GM21786 (cell line): ENCODE measurements at regions not wholly inside any gene's neighbourhood (a gene's known extent, or its start where the extent isn't known, plus 50 kb on each side); places are given as distances from the start of the nearest gene placed in this dataset.

Source experiments
- ATAC-seq: cut with Tn5 transposase; IDR thresholded peaks from one replicate; pipeline ENCODE4 v1.9.1; 2021; ENCODE audit not compliant: unreplicated experiment

DNA sequence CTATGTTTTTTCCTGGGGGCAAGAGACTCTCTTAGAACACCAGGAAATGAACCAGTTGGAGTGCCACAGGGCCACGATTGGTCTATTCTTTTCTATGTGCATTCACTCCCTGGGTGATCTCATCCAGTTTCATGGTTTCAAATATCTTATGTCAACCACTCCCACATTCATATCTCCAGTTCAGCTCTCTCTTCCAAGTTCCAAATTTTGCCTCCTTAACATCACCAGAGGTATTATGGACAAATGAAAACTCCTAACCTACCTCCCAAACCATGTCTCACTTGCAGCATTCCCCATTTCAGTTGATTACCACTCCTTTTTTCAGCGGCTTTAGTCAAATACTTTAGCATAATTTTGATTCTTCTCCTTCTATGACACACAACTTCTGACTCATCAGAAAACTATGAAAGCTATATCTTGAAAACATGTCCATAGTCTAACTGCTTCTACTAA is 203.1 kb upstream of the SEMA6D start:
- ATAC-seq: no peak

DNA sequence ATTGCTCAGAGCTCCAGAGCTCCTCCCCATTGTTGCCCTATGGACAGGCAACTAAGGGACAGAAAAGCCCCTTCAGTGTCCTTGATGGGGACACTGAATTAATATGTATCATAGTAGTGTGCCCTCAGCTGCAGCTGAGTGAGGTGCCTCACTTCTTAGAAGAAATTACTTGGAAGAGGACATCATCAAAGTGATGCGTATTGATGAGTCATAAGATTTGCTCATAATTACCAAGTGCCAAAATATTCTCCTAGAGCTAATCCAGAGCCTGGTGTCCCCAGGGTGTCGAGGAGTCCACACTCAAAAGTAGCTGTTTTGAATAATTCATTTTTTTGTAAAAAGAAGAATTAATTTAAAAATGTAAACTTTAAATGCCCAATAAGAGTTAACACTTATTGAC is 200.7 kb upstream of the SEMA6D start:
- ATAC-seq: no peak

DNA sequence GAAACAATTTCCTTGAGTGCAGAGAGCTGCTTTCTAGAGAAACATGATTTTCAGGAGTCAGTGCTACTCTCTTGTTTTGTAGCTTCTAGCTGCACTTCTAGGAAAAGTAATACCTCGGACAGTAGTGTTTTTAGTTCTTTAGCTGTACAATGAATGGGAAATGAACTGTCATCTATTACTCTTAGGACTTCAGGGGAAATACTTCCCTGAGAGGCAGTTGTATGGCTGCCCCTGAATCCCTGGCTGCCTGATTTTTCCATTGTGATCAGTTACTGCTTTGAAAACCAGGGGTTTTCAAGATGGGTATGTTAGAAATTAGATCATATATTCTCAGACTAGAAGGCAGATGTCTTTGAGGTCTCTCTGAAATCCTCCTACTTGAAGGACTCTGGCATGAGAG is 200.3 kb upstream of the SEMA6D start:
- no peak for ATAC-seq

DNA sequence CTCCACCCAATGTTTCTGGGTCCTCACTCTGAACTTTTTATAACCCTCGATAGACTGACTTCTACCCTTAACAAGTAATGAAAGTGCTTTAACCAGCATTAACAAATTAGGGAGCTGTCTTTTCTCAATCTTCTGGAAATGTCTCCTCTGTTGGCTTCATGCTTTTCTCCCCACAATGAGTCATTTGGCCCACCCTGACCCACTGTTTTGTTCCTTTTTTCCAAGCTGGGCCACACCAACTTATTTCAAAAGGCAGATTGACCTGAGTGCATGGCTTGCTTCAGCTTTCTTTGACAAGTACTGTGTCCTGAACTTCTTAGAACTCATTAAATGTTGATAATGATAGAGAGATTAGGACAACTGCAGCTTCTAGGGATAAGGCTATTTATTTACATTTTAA is 199.6 kb upstream of the SEMA6D start:
- no peak for ATAC-seq

DNA sequence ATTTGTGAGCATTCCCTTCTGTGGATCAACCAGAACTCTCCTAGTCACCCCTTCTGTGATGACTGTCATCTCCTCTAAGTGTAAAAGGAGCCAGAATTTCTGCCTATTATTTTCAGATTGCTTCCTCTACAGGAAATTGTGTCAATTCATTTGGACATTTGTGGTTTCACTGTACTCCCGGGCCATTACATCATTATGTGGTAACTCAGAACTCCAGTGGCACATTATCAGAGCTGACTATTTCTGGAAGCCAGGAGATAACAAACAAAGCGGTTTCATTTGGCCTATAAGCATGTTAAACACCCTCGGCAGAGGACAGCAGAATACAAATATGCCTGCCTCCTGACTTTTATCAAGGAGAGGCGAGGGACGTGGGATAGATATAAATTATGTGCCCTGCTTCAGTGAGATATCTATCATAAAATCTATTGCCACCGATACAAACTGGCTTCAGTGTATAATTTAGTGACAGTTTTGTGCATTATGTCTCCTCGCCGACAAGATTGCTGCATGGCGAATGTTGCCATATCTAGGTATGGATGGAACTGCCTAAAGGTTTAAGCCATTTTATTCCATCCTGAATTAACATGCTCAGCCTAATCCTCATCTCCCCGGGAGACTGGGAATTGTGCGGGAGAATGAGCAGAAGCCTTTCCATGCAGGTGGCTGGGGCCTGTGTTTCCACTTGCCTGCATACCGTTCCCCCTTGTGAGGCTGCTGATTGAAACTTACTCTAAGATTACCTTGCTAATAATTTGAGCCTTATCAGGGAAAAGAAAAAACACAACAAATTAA is 193.4 kb upstream of the SEMA6D start:
- no peak for ATAC-seq

DNA sequence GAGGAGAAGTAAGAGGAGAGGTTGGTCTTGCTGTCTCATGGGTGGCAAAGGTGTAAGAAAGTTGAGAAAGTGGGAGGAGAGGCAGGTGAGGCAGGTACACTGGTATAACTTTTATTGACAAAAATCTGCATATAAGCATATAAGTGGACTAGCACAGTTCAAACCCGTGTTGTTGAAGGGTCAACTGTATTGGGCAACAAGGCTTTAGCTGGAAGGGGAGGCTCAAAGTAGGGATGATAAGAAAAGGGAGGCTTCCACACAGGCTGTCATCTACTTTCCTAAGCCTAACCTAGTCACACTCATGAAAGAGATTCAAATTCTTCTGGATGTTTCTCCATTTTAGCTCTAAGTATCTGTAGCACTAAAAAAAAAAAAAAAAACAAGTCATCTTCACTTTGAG is 188.1 kb upstream of the SEMA6D start:
- ATAC-seq: no peak

DNA sequence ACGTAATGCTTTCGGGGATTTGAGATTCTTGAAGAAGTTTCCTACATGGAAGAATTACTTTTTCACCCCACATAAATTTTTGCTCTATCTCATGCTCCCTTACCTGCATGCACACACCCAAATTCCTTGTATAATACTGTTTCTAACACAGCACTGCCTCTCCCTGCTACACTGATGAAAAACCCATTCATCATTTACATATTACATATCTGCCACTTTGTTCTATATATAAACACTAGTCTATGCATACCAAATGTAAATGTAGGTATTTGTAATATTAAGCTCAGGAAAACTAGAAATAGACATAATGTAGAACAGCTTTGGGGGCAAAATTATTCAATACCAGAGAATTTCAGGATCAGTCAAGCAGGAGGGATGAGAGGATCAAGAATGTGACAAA is 182.6 kb upstream of the SEMA6D start:
- ATAC-seq: no peak

DNA sequence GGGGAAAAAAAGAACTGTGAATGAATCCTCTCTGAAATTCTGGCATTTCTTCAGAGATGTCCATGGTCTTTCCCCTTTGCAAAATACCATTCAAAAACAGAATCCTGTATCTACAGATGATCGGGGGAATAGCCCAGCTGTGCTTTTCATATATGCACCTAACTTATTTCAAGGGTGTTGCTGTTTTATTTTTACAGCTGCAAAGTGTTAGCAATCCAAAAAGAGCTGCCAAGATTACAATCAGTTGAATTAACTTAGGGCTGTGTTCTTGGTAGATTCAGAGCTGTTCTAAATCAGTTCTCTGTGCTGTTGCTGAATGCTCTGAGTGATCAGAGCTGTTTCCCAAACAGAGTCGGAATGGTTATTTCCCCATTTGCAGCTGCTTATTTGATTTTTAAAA is 175.7 kb upstream of the SEMA6D start:
- ATAC-seq: no peak

DNA sequence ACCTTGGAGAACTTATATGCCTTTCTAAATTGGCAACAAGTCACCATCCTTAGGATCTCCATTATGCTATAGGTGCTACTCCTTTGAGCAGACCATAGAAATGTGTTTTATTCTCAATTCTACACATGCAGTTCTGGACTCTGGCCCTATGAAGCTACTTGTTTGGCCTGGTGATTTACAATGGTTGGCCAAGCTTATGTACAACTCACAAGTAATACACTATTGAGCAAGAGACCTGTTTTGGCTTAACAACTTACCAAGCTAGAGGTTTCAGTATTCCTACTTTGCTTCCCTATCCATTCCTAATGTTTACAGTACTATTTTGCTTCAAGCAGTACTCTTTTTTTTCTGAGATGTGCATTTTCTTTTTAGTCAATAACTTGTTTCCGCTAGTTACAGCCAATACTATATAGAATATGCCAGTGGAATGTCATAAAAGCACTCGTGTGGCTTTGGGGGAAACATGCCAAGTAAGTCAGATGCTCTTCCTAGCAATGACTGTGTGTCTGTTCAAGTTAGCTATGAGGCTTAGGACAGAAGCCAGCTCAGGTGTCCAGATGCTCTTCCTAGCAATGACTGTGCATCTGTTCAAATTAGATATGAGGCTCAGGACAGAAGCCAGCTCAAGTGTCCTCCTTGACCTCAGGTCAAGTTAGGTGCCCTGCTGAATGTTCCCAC is 174.9 kb upstream of the SEMA6D start:
- no peak for ATAC-seq

DNA sequence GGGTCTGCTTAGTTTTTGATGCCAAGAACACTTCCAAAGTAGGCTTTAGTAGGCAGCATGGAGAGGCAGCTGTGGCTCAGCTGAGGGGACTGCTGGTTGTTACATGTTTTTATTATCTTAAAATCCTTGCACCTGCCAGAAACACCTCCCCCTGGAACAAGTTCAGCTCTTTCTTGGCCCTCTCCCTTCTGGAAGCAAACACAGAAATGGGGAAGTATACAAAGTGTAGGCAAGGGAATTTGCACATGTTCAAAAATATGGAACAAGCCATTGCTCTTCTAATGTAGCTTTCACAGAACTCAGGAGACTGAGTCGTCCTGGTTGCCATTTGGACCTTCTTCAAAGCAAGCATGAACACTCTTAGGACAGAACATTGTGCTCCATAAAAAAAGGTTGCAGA is 169.1 kb upstream of the SEMA6D start:
- ATAC-seq: no peak

DNA sequence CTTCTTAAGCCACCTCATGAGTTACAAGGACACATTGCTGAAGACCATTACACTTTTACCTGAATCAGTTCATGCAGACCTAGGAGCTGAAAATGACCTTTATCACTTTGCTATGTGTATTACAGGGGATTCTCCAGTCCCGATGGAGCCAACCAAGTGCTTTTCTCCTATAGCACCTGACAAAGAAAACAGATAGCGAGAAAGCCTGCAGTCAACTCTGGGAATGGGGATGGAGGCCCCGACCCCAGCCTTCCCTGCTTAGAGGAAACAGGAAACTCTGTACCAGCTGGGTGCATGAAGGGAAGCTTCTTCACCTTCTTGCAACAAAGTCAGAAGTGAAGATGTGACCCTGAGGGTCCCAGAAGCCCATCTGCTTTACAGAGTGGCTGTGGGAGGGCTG is 168.3 kb upstream of the SEMA6D start:
- no peak for ATAC-seq

DNA sequence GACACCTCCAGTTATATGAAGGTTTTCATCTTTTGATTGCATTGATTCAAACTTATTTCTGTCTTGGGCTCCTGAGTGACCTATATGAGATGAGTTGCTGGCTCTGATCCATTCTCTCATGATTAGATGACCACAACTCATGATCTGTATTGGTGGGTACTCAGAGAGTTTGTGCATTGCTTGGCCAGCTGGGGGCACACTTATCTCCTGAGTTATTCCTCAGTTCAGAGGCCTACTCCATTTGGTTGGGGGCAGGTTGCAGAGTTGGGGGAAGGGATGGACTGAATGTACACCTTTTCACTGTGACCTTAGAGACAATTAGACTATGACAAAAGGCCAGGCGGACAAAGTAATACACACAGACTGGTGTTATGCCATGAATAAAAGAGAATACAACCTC is 166.2 kb upstream of the SEMA6D start:
- ATAC-seq: no peak

DNA sequence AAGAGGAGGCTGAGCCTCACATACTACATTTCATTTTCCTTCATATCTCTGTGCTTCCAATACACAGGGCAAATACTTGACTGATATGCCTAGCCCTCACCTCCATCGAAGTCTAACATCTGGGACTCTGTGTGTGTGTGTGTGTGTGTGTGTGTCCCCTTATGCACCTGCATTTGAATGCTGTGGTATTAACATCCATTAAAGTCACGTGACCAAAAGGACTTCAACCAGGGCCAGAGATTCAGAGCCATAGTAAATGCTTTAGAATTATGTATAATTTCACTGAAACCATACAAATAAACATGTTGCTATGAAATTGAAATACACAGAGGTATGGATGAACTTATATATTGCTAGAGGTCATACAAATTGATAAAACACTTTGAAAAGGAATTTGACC is 165.8 kb upstream of the SEMA6D start:
- no peak for ATAC-seq

DNA sequence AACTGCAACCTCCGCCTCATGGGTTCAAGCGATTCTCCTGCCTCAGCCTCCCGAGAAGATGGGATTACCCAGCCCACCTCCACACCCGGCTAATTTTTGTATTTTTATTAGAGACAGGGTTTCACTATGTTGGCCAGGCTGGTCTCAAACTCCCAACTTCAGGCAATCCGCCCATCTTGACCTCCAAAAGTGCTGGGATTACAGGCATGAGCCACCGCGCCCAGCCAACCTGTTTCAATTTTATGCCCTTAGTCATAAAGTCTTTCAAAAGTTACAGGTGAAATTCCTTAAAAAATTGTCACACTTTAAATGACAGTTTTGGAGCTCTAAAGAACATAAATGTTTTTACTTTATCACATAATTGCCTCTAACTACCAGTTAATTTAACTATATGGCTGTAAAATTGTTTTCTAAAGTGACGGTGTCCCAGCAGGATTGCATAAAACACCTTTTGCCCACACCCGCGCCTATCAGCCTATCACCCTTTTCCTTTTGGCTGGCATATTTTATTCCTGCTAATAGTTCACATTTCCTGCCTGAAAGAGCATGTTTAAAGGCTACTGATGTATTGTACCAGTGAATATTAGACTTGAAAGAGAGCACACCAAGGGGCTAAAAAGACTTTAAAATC is 164.2 kb upstream of the SEMA6D start:
- no peak for ATAC-seq

DNA sequence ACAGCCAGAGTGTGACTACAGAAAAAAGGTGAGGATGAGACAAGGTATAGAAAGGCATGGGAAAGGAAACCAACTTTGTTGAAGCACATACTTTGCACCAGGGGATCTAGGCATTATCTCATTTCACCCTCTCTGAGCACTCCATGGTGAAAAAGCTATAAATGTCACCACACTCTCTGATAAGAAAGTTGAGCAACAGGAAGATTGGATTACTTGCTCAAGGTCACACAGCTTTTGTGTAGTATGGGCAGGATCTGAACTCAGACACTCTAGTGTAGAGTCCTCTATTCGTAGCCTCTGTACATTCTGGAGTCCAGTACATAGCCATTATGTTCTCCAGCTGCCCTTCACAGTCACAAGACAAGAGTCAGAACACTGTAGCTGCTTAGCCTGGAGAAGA is 163.4 kb upstream of the SEMA6D start:
- ATAC-seq: no peak

DNA sequence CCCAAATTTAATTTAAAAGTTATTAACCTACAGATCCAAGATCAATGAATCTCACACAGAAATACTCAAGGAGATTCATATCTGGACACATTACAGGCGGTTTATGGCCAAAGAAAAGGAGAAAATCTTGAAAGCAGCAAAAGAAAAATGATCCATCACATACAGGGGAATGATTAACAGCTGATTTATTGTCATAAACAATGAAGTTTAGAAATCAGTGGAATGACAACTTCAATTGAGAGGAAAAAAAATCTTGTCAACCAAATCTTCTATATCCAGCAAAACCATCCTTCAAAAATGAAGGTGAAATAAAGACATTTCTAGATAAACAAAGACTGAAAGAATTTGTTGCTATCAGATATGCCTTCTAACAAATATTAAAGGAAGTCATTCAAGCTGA is 156.2 kb upstream of the SEMA6D start:
- ATAC-seq: no peak

DNA sequence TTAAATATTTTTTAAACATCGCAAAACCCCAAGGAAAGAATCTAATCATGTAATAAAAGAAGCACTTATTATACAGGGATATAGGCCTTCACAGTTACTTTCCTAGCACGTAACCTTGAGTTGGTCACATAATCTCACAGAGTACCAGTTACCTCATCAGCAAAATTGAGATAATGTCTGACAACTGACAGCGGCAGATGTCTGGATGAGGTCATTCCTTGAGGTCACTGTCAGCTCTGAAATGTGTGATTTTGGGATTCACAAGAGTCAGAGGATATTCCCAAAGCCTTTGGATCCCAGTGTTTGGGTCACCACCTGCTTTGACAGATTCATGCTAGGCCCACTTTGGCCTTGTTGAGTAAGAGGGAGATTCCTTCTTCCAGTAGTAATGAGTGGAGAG is 151.4 kb upstream of the SEMA6D start:
- no peak for ATAC-seq

DNA sequence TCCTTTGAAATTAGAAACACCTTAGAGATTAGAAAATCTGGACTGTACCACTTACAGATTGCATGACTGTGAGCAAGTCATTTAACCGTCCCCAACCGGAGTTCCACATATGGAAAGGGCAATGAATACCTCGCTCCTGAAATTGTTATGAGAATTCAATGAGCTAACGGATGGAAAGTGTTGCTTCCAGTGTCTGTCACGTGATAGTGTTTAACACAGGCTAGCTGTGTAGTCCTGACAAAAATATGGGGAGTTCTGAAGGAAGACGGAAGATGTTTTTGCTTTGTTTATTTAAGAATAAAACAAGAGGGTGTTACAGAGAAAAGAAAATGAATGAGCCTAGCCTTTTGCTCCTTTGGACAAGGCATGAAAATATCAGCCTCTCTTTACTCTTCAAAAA is 150.7 kb upstream of the SEMA6D start:
- ATAC-seq: no peak

DNA sequence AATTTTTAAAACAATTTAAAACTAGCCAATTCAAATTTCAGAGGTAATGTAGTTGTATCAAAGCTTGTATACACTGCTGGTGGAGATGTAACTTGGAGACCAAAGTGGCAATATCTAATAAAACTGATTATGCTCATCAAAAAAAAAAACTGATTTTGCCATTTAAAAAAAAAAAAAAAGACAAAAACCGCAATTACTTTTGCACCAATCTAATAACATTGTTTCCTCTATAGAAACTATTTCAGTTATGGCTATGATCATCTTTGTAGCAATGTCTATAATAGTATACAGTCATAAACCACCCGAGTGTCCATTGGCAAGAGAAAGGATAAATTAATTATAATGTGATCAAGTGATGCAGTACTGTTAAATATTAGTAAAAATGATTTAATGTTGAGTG is 149.3 kb upstream of the SEMA6D start:
- no peak for ATAC-seq

DNA sequence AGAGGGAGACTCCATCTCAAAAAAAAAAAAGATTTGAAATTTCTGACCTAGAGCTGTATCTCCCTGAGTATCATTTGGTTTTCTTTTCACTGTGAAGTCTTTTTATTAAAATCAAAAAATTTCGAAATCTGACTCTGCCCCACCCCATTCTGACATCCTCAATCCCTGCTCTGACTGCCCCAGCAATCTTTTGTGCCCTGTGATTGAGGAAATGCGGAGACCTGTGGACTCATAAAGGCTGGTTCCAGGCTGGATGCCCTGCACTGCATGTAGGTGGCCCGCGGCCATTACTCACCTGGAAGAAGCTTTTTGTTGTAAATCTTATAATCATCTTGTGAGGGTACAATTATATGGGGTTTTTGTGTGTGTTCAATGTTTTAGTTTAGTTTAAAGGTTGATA is 147.3 kb upstream of the SEMA6D start:
- no peak for ATAC-seq

DNA sequence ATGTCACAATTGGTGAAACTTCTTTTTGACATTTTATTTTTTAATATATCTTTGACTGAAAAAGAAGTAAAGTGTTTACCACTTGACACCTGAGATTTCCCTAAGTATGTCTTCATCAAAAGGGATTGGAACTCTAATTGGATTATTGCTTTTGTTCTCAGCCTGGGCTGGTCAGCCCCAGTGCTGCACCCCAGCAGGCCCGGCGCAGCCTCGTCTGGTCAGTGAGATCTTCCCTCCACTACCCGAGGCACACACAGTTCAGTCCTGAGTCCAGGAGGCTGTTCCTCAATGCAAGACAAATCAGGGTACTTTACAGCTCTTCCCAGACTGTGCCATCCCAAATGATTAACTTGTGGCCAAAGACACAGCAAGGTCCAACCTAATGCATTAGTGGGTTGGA is 146.9 kb upstream of the SEMA6D start:
- no peak for ATAC-seq

DNA sequence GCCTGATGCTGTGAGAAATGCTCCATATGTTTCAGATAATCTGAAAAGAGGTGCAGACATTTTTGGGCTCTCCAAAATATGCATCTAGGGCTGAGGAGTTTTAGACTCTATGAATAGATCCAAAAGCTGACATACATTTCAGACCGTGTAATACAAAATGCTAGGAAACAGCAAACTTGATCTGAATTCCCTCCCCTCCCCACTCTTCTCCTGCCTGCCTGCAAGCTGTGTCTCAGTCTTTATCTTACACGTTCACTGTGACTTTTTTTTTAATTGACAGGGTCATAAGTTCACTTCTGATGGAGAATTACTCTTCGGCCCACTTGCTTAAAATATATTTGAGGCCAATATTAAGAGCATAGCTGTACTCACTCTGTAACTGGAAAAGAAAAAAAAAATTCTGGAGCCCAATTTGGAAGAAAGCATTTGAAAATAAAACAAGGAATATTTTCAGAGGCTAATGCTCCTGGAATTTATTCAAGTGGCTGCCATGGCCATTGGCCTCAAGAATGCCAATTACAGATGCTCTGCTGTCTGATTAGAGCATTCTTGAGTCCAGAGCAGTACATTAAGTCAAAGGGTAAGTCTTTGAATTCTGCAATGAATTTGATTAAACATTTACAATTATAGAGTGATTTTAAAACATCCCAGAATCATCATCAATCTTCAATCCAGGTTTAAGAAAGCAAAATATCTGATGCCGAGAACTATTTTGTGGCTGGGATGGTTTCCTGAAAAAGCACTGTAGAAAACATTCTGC is 146.2 kb upstream of the SEMA6D start:
- ATAC-seq: no peak
